ENCODE measurements at regions not wholly inside any gene's neighbourhood (a gene's known extent, or its start where the extent isn't known, plus 50 kb on each side); places are given as distances from the start of the nearest gene placed in this dataset.

DNA sequence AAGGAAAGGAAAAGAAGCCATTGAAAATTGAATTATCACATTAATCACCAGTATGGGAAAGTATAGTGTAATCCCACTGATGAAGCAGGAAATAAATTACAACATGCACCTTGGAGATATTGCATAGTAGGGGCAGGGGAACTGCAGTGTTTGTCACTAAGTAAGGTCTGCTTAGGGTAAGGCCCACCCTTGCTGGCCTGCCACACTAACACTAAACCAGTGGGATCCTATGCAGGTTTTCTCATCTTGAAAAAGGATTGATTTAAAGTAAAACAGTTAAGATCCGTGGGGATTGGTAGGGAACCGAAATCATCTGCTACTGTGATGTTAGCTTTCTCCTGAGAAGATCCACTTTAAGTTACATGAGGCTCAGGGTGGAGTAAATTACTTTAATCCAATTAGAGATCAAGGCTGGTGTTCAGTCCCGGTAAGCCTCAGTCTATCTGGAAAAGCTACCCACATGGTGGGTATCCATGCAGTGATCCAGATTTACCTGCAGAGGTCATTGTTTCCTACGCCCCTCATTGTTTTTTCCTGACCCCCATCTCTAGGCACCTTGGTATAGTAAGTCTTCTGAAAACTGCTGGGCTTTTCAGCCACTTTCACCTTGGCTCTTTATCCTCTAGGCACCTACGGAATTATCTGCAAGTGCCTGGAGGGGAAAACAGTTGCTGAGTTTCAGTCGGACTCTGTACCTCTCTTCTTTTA, 1014.9 kb upstream of the ATXN8OS start (continued):
- TF ChIP-seq, protein P1, sequence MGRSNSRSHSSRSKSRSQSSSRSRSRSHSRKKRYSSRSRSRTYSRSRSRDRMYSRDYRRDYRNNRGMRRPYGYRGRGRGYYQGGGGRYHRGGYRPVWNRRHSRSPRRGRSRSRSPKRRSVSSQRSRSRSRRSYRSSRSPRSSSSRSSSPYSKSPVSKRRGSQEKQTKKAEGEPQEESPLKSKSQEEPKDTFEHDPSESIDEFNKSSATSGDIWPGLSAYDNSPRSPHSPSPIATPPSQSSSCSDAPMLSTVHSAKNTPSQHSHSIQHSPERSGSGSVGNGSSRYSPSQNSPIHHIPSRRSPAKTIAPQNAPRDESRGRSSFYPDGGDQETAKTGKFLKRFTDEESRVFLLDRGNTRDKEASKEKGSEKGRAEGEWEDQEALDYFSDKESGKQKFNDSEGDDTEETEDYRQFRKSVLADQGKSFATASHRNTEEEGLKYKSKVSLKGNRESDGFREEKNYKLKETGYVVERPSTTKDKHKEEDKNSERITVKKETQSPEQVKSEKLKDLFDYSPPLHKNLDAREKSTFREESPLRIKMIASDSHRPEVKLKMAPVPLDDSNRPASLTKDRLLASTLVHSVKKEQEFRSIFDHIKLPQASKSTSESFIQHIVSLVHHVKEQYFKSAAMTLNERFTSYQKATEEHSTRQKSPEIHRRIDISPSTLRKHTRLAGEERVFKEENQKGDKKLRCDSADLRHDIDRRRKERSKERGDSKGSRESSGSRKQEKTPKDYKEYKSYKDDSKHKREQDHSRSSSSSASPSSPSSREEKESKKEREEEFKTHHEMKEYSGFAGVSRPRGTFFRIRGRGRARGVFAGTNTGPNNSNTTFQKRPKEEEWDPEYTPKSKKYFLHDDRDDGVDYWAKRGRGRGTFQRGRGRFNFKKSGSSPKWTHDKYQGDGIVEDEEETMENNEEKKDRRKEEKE (IDR thresholded peaks at IDR 0.05; ENCODE audit: borderline replicate concordance in 1 of 2, control insufficient read depth in 1 of 2, low read depth in 2 of 2, low read length in 1 of 2) = no peak
- no peak for TF ChIP-seq CBX2 (IDR thresholded peaks at IDR 0.05; ENCODE audit: insufficient read depth, low read length, poor library complexity, severe bottlenecking)
- no peak for TF ChIP-seq SRSF7 (optimal IDR thresholded peaks at IDR 0.05; ENCODE audit: low read depth, low read length)

DNA sequence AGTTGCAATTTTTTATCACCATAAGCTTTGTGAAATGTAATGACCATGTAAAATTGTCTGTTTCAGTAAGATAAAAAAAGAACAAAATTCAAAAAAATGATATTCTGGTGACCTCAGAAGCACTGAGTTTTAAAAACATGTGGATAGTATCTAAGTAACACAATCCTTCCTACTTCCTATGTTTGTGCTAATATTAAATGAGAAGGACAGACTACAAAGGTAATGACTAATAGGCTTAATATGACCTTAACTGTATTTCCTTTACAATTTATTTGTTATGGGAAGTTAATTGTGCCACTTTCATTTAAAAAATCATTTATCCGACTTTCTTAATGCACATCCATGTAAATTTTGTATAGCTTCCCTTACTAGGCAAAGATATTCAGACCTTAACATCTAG, 1030.4 kb upstream of the ATXN8OS start:
- no peak for FAIRE-seq
- Histone ChIP-seq H4K20me1 (replicated peaks; ENCODE audit: control insufficient read depth, insufficient read depth, low read length) (no peaks in the 10 kb centered on the region), H3K4me3 (no peak overlapping the region), H3K4me2 (ENCODE audit: insufficient read depth, low read length) (no peak overlapping the region), H3K4me1 (replicated peaks in 1 of 2; ENCODE audit: control insufficient read depth in 2 of 2, insufficient read depth in 2 of 2, low read length in 2 of 2) (no peaks in the 10 kb centered on the region), H3K27ac (ENCODE audit: extremely low read depth, low read depth, low read length) (no peak overlapping the region), H2AFZ (ENCODE audit: low read depth, low read length) (no peak overlapping the region), H3K36me3 (ENCODE audit: control insufficient read depth, insufficient read depth, low read length) (no peaks in the 10 kb centered on the region), H3K79me2 (ENCODE audit: control insufficient read depth, insufficient read depth, low read length) (no peaks in the 10 kb centered on the region), H3K9ac (ENCODE audit: insufficient read depth in 1 of 2, low read depth in 2 of 2, low read length in 2 of 2) (no peak overlapping the region), H3K27me3 (ENCODE audit: control insufficient read depth in 2 of 2, insufficient read depth in 2 of 2, low read length in 2 of 2) (no peaks in the 10 kb centered on the region), H3K9me1 (ENCODE audit: control insufficient read depth, insufficient read depth, low read length) (no peaks in the 10 kb centered on the region), H3K9me3 (replicated peaks; ENCODE audit: control insufficient read depth, insufficient read depth, low read depth, low read length) (no peaks in the 10 kb centered on the region)
- intact Hi-C loops (cut with micrococcal nuclease) (no loop called here), in situ Hi-C loops (cut with MboI) (no loop called here)
- no peak for DNase-seq (ENCODE audit: extremely low read depth in 1 of 4, low spot score in 3 of 4)
- no TSS peak for BruUV-seq (replicated peaks)
- WGBS (ENCODE audit: insufficient coverage, low coverage, missing lambda C conversion rate) = 0% methylated on average over 1 of the region's 1 CpG
- ATAC-seq = no peak
- POLR2A ChIA-PET = interaction anchor here (0.7 kb wide), 1 partner anchor 17 kb away, joined by 3 read pairs; no protein-coding TSS in a partner anchor
- CTCF ChIA-PET (ENCODE audit: low intra/inter-chr PET ratio) = no interaction called here
- TF ChIP-seq, protein P2, sequence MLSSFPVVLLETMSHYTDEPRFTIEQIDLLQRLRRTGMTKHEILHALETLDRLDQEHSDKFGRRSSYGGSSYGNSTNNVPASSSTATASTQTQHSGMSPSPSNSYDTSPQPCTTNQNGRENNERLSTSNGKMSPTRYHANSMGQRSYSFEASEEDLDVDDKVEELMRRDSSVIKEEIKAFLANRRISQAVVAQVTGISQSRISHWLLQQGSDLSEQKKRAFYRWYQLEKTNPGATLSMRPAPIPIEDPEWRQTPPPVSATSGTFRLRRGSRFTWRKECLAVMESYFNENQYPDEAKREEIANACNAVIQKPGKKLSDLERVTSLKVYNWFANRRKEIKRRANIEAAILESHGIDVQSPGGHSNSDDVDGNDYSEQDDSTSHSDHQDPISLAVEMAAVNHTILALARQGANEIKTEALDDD (IDR thresholded peaks at IDR 0.05) = no peak
- no peak for TF ChIP-seq JUNB (CRISPR knock-in tag; conservative IDR thresholded peaks at IDR 0.05)
- TF ChIP-seq RCOR1 (IDR thresholded peaks at IDR 0.05; ENCODE audit: borderline replicate concordance in 1 of 2, low read depth in 2 of 2, low read length in 2 of 2) = no peak
- TF ChIP-seq MTA2 (IDR thresholded peaks at IDR 0.05; ENCODE audit: low read depth) = no peak
- no peak for TF ChIP-seq ZNF41 (CRISPR knock-in tag; conservative IDR thresholded peaks at IDR 0.05)
- TF ChIP-seq ZBTB17 (CRISPR knock-in tag; IDR thresholded peaks at IDR 0.05) = no peak
- TF ChIP-seq DPF2 (IDR thresholded peaks at IDR 0.05) = no peak
- no peak for TF ChIP-seq SPI1 (IDR thresholded peaks at IDR 0.05; ENCODE audit: borderline replicate concordance, low read depth, low read length)
- TF ChIP-seq ZNF57 (CRISPR knock-in tag; IDR thresholded peaks at IDR 0.05) = no peak
- TF ChIP-seq POLR2G (IDR thresholded peaks at IDR 0.05; ENCODE audit: low read depth, low read length) = no peak
- no peak for TF ChIP-seq RBM14 (IDR thresholded peaks at IDR 0.05; ENCODE audit: borderline replicate concordance, insufficient read depth, low read depth, low read length)
- TF ChIP-seq HNRNPK (IDR thresholded peaks at IDR 0.05; ENCODE audit: low read depth, low read length, poor library complexity, severe bottlenecking) = no peak
- TF ChIP-seq, protein P3, sequence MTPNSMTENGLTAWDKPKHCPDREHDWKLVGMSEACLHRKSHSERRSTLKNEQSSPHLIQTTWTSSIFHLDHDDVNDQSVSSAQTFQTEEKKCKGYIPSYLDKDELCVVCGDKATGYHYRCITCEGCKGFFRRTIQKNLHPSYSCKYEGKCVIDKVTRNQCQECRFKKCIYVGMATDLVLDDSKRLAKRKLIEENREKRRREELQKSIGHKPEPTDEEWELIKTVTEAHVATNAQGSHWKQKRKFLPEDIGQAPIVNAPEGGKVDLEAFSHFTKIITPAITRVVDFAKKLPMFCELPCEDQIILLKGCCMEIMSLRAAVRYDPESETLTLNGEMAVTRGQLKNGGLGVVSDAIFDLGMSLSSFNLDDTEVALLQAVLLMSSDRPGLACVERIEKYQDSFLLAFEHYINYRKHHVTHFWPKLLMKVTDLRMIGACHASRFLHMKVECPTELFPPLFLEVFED (CRISPR knock-in tag; conservative IDR thresholded peaks at IDR 0.05) = no peak

Data from K562 (cell line).